Neural cell (in vitro differentiated cells): ENCODE measurements at regions not wholly inside any gene's neighbourhood (a gene's known extent, or its start where the extent isn't known, plus 50 kb on each side); places are given as distances from the start of the nearest gene placed in this dataset.

Source experiments
- EP300 ChIP-seq: fragments of 450-650 bp; conservative IDR thresholded peaks from 2 replicates; pipeline ENCODE4 v1.6.1; 2014; ENCODE audit warnings: antibody characterized with exemption, mild to moderate bottlenecking, moderate library complexity; ENCODE audit not compliant: poor library complexity, severe bottlenecking
- POLR2AphosphoS5 ChIP-seq: IDR thresholded peaks from 2 replicates; pipeline ENCODE4 v1.6.1; 2012
- RAD21 ChIP-seq: fragments of 450-650 bp; conservative IDR thresholded peaks from 2 replicates; pipeline ENCODE4 v1.6.1; 2014; ENCODE audit warnings: antibody characterized with exemption, mild to moderate bottlenecking, moderate library complexity
- TF ChIP-seq, protein P1 (sequence below): IDR thresholded peaks from 2 replicates; pipeline ENCODE4 v1.6.1; 2012; ENCODE audit warnings: borderline replicate concordance
- TF ChIP-seq, protein P2 (sequence below): fragments of 450-650 bp; IDR thresholded peaks from 2 replicates; pipeline ENCODE4 v1.5.1; 2014; ENCODE audit warnings: antibody characterized with exemption, mild to moderate bottlenecking, moderate library complexity; ENCODE audit not compliant: poor library complexity, severe bottlenecking

- TF ChIP-seq, protein P1, sequence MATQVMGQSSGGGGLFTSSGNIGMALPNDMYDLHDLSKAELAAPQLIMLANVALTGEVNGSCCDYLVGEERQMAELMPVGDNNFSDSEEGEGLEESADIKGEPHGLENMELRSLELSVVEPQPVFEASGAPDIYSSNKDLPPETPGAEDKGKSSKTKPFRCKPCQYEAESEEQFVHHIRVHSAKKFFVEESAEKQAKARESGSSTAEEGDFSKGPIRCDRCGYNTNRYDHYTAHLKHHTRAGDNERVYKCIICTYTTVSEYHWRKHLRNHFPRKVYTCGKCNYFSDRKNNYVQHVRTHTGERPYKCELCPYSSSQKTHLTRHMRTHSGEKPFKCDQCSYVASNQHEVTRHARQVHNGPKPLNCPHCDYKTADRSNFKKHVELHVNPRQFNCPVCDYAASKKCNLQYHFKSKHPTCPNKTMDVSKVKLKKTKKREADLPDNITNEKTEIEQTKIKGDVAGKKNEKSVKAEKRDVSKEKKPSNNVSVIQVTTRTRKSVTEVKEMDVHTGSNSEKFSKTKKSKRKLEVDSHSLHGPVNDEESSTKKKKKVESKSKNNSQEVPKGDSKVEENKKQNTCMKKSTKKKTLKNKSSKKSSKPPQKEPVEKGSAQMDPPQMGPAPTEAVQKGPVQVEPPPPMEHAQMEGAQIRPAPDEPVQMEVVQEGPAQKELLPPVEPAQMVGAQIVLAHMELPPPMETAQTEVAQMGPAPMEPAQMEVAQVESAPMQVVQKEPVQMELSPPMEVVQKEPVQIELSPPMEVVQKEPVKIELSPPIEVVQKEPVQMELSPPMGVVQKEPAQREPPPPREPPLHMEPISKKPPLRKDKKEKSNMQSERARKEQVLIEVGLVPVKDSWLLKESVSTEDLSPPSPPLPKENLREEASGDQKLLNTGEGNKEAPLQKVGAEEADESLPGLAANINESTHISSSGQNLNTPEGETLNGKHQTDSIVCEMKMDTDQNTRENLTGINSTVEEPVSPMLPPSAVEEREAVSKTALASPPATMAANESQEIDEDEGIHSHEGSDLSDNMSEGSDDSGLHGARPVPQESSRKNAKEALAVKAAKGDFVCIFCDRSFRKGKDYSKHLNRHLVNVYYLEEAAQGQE = no peak
- TF ChIP-seq, protein P2, sequence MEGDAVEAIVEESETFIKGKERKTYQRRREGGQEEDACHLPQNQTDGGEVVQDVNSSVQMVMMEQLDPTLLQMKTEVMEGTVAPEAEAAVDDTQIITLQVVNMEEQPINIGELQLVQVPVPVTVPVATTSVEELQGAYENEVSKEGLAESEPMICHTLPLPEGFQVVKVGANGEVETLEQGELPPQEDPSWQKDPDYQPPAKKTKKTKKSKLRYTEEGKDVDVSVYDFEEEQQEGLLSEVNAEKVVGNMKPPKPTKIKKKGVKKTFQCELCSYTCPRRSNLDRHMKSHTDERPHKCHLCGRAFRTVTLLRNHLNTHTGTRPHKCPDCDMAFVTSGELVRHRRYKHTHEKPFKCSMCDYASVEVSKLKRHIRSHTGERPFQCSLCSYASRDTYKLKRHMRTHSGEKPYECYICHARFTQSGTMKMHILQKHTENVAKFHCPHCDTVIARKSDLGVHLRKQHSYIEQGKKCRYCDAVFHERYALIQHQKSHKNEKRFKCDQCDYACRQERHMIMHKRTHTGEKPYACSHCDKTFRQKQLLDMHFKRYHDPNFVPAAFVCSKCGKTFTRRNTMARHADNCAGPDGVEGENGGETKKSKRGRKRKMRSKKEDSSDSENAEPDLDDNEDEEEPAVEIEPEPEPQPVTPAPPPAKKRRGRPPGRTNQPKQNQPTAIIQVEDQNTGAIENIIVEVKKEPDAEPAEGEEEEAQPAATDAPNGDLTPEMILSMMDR = no peak
- TF ChIP-seq EP300 (no peak), RAD21 (no peak), POLR2AphosphoS5 (no peak)
Measured at GRCh38 chr3:4900298-4900697, 78.9 kb upstream of the BHLHE40 start.
